ENCODE measurements at regions not wholly inside any gene's neighbourhood (a gene's known extent, or its start where the extent isn't known, plus 50 kb on each side); places are given as distances from the start of the nearest gene placed in this dataset.

- Mint-ChIP-seq H3K27ac (no peak overlapping the region), H3K9me3 (peaks cover 19% of the 10 kb centered on the region), H3K36me3 (no peaks in the 10 kb centered on the region), H3K4me3 (no peak overlapping the region), H3K27me3 (no peaks in the 10 kb centered on the region), H3K4me1 (ENCODE audit: unreplicated experiment) (no peaks in the 10 kb centered on the region)
- no peak for DNase-seq (ENCODE audit: extremely low spot score, unreplicated experiment)
- no peak for TF ChIP-seq CTCF (conservative IDR thresholded peaks at IDR 0.05)
Measured at GRCh38 chr11:90717522-90717921, 494.7 kb upstream of the CHORDC1 start.

- no peak for DNase-seq (ENCODE audit: extremely low spot score, unreplicated experiment)
- H3K27ac Mint-ChIP-seq = no peak overlapping the region
- no peak for TF ChIP-seq CTCF (conservative IDR thresholded peaks at IDR 0.05)
- H3K4me3 Mint-ChIP-seq = no peak overlapping the region
- no peaks in the 10 kb centered on the region for H3K36me3 Mint-ChIP-seq
- H3K9me3 Mint-ChIP-seq = peaks cover 7% of the 10 kb centered on the region
- H3K27me3 Mint-ChIP-seq = peaks cover 5% of the 10 kb centered on the region
- peaks cover 5% of the 10 kb centered on the region for H3K4me1 Mint-ChIP-seq (ENCODE audit: unreplicated experiment)
Measured at GRCh38 chr11:90705661-90706060, 482.8 kb upstream of the CHORDC1 start.

- peaks cover 7% of the 10 kb centered on the region for H3K9me3 Mint-ChIP-seq
- no peak overlapping the region for H3K4me3 Mint-ChIP-seq
- H3K36me3 Mint-ChIP-seq = no peaks in the 10 kb centered on the region
- H3K27me3 Mint-ChIP-seq = peaks cover 5% of the 10 kb centered on the region
- no peak overlapping the region for H3K27ac Mint-ChIP-seq
- DNase-seq (ENCODE audit: extremely low spot score, unreplicated experiment) = no peak
- H3K4me1 Mint-ChIP-seq (ENCODE audit: unreplicated experiment) = peaks cover 5% of the 10 kb centered on the region
- no peak for TF ChIP-seq CTCF (conservative IDR thresholded peaks at IDR 0.05)
Measured at GRCh38 chr11:90704510-90704909, 481.7 kb upstream of the CHORDC1 start.

- no peaks in the 10 kb centered on the region for H3K36me3 Mint-ChIP-seq
- H3K27ac Mint-ChIP-seq = no peak overlapping the region
- DNase-seq (ENCODE audit: extremely low spot score, unreplicated experiment) = no peak
- peaks cover 7% of the 10 kb centered on the region for H3K9me3 Mint-ChIP-seq
- no peak overlapping the region for H3K4me3 Mint-ChIP-seq
- peaks cover 5% of the 10 kb centered on the region for H3K4me1 Mint-ChIP-seq (ENCODE audit: unreplicated experiment)
- H3K27me3 Mint-ChIP-seq = peaks cover 8% of the 10 kb centered on the region
- no peak for TF ChIP-seq CTCF (conservative IDR thresholded peaks at IDR 0.05)
Measured at GRCh38 chr11:90701716-90702115, 478.9 kb upstream of the CHORDC1 start.

GRCh38 chr11:90700789-90701439 lies 478.1 kb upstream of the CHORDC1 start:
- no peak overlapping the region for H3K27ac Mint-ChIP-seq
- peaks cover 7% of the 10 kb centered on the region for H3K9me3 Mint-ChIP-seq
- H3K36me3 Mint-ChIP-seq = no peaks in the 10 kb centered on the region
- peaks cover 5% of the 10 kb centered on the region for H3K4me1 Mint-ChIP-seq (ENCODE audit: unreplicated experiment)
- no peak for TF ChIP-seq CTCF (conservative IDR thresholded peaks at IDR 0.05)
- no peak overlapping the region for H3K4me3 Mint-ChIP-seq
- no peak for DNase-seq (ENCODE audit: extremely low spot score, unreplicated experiment)
- H3K27me3 Mint-ChIP-seq = peaks cover 8% of the 10 kb centered on the region

Data from type B pancreatic cell (in vitro differentiated cells).